Caco-2 (cell line): ENCODE measurements at regions not wholly inside any gene's neighbourhood (a gene's known extent, or its start where the extent isn't known, plus 50 kb on each side); places are given as distances from the start of the nearest gene placed in this dataset.
"Not testable (repeated sequence)": the region's sequence is repeated elsewhere in the genome, so short reads cannot be mapped to it uniquely, and the experiment has no call there.

Source experiments
- BruUV-seq: library from RNA; stranded (reverse); fragments of 400-500 nt; replicated peaks from 2 replicates; lab custom pipeline; 2021; lab: Mats Ljungman, UMichigan
- CTCF ChIA-PET: fragments of 300-600 bp; sonication (Branson Sonifier 250); formaldehyde crosslinking; loops from one replicate; lab custom pipeline; 2022; ENCODE audit warnings: antibody characterized with exemption; lab: Charles Lee
- POLR2A ChIA-PET: fragments of 300-600 bp; sonication (Branson Sonifier 250); formaldehyde crosslinking; loops from one replicate; lab custom pipeline; 2022; ENCODE audit warnings: antibody characterized with exemption; lab: Charles Lee
- DNase-seq, 2 experiments: peaks; one replicate each; pipeline versions ENCODE4 v3.0.0 to v3.0.0-alpha.2; 2020 to 2022
- H3K27me3 ChIP-seq: replicated peaks from 2 replicates; pipeline ENCODE4 v1.6.0; 2011; ENCODE audit warnings: low read length; ENCODE audit not compliant: control insufficient read depth, insufficient read depth
- H3K36me3 ChIP-seq: 2 replicates; pipeline ENCODE4 v1.5.1; 2011; ENCODE audit warnings: low read length; ENCODE audit not compliant: control insufficient read depth, insufficient read depth
- H3K4me1 ChIP-seq: fragments of 250-450 bp; sonication (Bioruptor Pico); 2 replicates; pipeline ENCODE4 v1.5.1; 2020; ENCODE audit warnings: mild to moderate bottlenecking
- H3K4me3 ChIP-seq: 2 replicates; pipeline ENCODE4 v1.5.1; 2011; ENCODE audit warnings: low read depth, mild to moderate bottlenecking, control low read depth, low read length
- H3K9me3 ChIP-seq: fragments of 250-450 bp; sonication (Bioruptor Pico); 2 replicates; pipeline ENCODE4 v1.5.1; 2020; ENCODE audit warnings: mild to moderate bottlenecking, moderate library complexity
- H3K27ac Mint-ChIP-seq: one replicate; pipeline ENCODE4 v1.8.0; 2022; ENCODE audit warnings: mixed read lengths; ENCODE audit not compliant: unreplicated experiment
- H3K27me3 Mint-ChIP-seq: one replicate; pipeline ENCODE4 v1.8.0; 2022; ENCODE audit warnings: mixed read lengths; ENCODE audit not compliant: insufficient read depth, unreplicated experiment
- H3K36me3 Mint-ChIP-seq: one replicate; pipeline ENCODE4 v1.8.0; 2022; ENCODE audit warnings: mild to moderate bottlenecking, mixed read lengths; ENCODE audit not compliant: insufficient read depth, unreplicated experiment
- H3K4me1 Mint-ChIP-seq: one replicate; pipeline ENCODE4 v1.8.0; 2022; ENCODE audit warnings: low read depth, mixed read lengths; ENCODE audit not compliant: unreplicated experiment
- H3K4me3 Mint-ChIP-seq: one replicate; pipeline ENCODE4 v1.8.0; 2022; ENCODE audit warnings: mild to moderate bottlenecking, moderate library complexity, mixed read lengths; ENCODE audit not compliant: unreplicated experiment
- H3K9me3 Mint-ChIP-seq: one replicate; pipeline ENCODE4 v1.8.0; 2022; ENCODE audit warnings: mixed read lengths; ENCODE audit not compliant: unreplicated experiment
- CTCF ChIP-seq, 2 experiments: fragments of 200-600 bp in 1 of 2; IDR thresholded peaks; 1 replicate in 1 of 2; 2 replicates in 1 of 2; pipeline versions ENCODE4 v1.5.1 to v1.8.0; 2011 to 2022; ENCODE audit warnings: antibody characterized with exemption in 1 of 2, control low read depth in 1 of 2, inconsistent platforms in 1 of 2, low read depth in 1 of 2, low read length in 1 of 2, mild to moderate bottlenecking in 1 of 2, moderate library complexity in 1 of 2; ENCODE audit not compliant: insufficient read depth in 1 of 2, severe bottlenecking in 1 of 2, unreplicated experiment in 1 of 2
- intact Hi-C: fragments of 100-400 bp; cut with micrococcal nuclease; formaldehyde crosslinking; loops from one replicate; pipeline ENCODE4 v1.10.0; 2022; ENCODE audit not compliant: unreplicated experiment

DNA sequence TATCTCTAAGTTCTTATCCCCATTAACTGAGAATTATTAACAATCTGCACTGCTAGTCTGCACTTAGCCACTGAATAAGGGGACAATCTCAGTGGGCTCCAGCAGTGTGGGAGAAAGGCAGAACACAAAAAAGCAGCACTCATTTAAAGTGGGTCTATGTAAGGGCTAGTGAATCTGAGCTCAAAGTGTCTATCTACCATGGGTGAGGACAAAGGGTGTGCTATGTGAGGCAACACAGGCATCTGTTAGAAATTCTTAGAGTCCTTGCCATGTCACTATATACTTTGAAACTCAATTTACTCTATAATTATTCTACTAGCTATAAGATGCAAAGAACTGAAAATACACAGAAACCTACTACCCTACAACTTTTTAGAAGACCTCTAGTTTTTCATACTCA lies 135.8 kb upstream of the TMEM168 start:
- Mint-ChIP-seq H3K4me1 (no peaks in the 10 kb centered on the region), H3K27ac (no peak overlapping the region), H3K36me3 (no peaks in the 10 kb centered on the region), H3K4me3 (no peak overlapping the region), H3K27me3 (no peaks in the 10 kb centered on the region), H3K9me3 (no peaks in the 10 kb centered on the region)
- ChIA-PET CTCF (no interaction called here), POLR2A (no interaction called here)
- intact Hi-C loops: no loop called here
- Histone ChIP-seq H3K4me1 (no peaks in the 10 kb centered on the region), H3K27me3 (no peaks in the 10 kb centered on the region), H3K36me3 (no peaks in the 10 kb centered on the region), H3K9me3 (no peaks in the 10 kb centered on the region), H3K4me3 (no peak overlapping the region)
- no peak for DNase-seq
- no peak for TF ChIP-seq CTCF (IDR thresholded peaks at IDR 0.05; ENCODE audit: insufficient read depth in 1 of 2, low read depth in 1 of 2, low read length in 1 of 2, severe bottlenecking in 1 of 2, unreplicated experiment in 1 of 2)
- BruUV-seq: no TSS peak

DNA sequence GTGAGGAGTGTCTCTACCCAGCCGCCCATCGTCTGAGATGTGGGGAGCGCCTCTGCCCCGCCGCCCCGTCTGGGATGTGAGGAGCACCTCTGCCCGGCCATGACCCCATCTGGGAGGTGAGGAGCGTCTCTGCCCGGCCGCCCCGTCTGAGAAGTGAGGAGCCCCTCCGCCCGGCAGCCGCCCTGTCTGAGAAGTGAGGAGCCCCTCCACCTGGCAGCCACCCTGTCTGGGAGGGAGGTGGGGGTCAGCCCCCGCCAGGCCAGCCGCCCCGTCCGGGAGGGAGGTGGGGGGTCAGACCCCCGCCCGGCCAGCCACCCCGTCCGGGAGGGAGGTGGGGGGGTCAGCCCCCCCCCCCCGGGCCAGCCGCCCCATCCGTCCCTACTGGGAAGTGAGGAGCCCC lies 132.4 kb upstream of the TMEM168 start:
- intact Hi-C loops, CTCF ChIA-PET, H3K4me3 Mint-ChIP-seq, H3K4me1 ChIP-seq, H3K9me3 Mint-ChIP-seq, BruUV-seq, POLR2A ChIA-PET, H3K27me3 ChIP-seq, H3K36me3 ChIP-seq, H3K9me3 ChIP-seq, H3K36me3 Mint-ChIP-seq, H3K27ac Mint-ChIP-seq, H3K27me3 Mint-ChIP-seq, DNase-seq, H3K4me1 Mint-ChIP-seq, H3K4me3 ChIP-seq: not testable (repeated sequence)

GRCh38 chr7:112916431-112916830 lies 126.2 kb upstream of the TMEM168 start:
- H3K27ac Mint-ChIP-seq, H3K4me1 ChIP-seq, H3K4me3 ChIP-seq, POLR2A ChIA-PET, H3K4me1 Mint-ChIP-seq, H3K27me3 ChIP-seq, H3K9me3 ChIP-seq, intact Hi-C loops, H3K36me3 ChIP-seq, BruUV-seq, H3K27me3 Mint-ChIP-seq, DNase-seq, H3K9me3 Mint-ChIP-seq, CTCF ChIA-PET: not testable (repeated sequence)
- peaks cover 15% of the 10 kb centered on the region for H3K36me3 Mint-ChIP-seq
- peak overlapping the region; percentile 54 for H3K4me3 Mint-ChIP-seq

DNA sequence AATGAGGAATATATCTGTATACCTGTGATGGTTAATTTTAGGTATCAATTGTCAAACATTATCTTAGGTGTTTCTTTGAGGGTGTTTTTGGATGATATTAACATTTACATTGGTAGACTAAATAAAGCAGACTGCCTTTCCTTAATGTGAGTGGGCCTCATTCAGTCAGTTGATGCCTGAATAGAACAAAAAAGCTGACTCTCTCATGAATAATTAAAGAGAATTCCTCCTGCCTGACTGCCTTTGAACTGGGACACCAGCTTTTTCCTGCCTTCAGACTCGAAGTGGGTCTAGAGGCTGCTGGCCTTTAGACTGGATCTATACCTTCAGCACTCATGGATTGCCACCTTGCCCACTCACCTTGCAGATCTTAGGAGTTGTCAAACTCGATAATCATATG lies 117.9 kb upstream of the TMEM168 start:
- no peaks in the 10 kb centered on the region; the same call in 1 of the 2 replicates for H3K36me3 ChIP-seq
- Mint-ChIP-seq H3K9me3 (peaks cover 18% of the 10 kb centered on the region), H3K27ac (no peak overlapping the region), H3K27me3 (no peaks in the 10 kb centered on the region), H3K4me3 (no peak overlapping the region), H3K36me3 (peaks cover 9% of the 10 kb centered on the region), H3K4me1 (no peaks in the 10 kb centered on the region)
- intact Hi-C loops: no loop called here
- ChIA-PET POLR2A (no interaction called here), CTCF (no interaction called here)
- H3K4me3 ChIP-seq: no peak overlapping the region
- no peaks in the 10 kb centered on the region for H3K27me3 ChIP-seq
- DNase-seq: no peak
- no peak for TF ChIP-seq CTCF (IDR thresholded peaks at IDR 0.05; ENCODE audit: insufficient read depth in 1 of 2, low read depth in 1 of 2, low read length in 1 of 2, severe bottlenecking in 1 of 2, unreplicated experiment in 1 of 2)
- no TSS peak for BruUV-seq
- H3K4me1 ChIP-seq: no peaks in the 10 kb centered on the region
- H3K9me3 ChIP-seq: no peaks in the 10 kb centered on the region; the same call in 1 of the 2 replicates
